ENCODE measurements at regions not wholly inside any gene's neighbourhood (a gene's known extent, or its start where the extent isn't known, plus 50 kb on each side); places are given as distances from the start of the nearest gene placed in this dataset.

- Histone ChIP-seq H3K9ac (no peak overlapping the region), H3K27ac (no peak overlapping the region), H3K36me3 (no peaks in the 10 kb centered on the region), H3K4me3 (no peak overlapping the region), H4K20me1 (ENCODE audit: low read depth) (no peaks in the 10 kb centered on the region), H3K4me1 (no peaks in the 10 kb centered on the region), H3F3A (ENCODE audit: low read depth) (peaks cover 5% of the 10 kb centered on the region), H3K4me2 (no peak overlapping the region), H3K79me2 (ENCODE audit: low read depth) (no peaks in the 10 kb centered on the region), H3K27me3 (no peaks in the 10 kb centered on the region), H3K9me3 (ENCODE audit: low read depth) (no peaks in the 10 kb centered on the region), H2AFZ (replicated peaks) (no peak overlapping the region)
- no peak overlapping the region for H3K4me3 Mint-ChIP-seq
- no peak for DNase-seq (ENCODE audit: low spot score)
- no peaks in the 10 kb centered on the region for H3K36me3 Mint-ChIP-seq
- no peaks in the 10 kb centered on the region for H3K4me1 Mint-ChIP-seq
- TF ChIP-seq EZH2phosphoT487 (IDR thresholded peaks at IDR 0.05), result no peak
- TF ChIP-seq EZH2 (IDR thresholded peaks at IDR 0.05), result no peak
- no peak overlapping the region for H3K27ac Mint-ChIP-seq
- no peaks in the 10 kb centered on the region for H3K27me3 Mint-ChIP-seq (ENCODE audit: insufficient read depth, low read depth)
- H3K9me3 Mint-ChIP-seq, result peaks cover 5% of the 10 kb centered on the region
These were observed 62.1 kb upstream of the HMGXB4 start for GRCh38 chr22:35195226-35195625.

GRCh38 chr22:35195821-35196220, 61.5 kb upstream of the HMGXB4 start:
- Histone ChIP-seq H3F3A (ENCODE audit: low read depth) (peaks cover 5% of the 10 kb centered on the region), H4K20me1 (ENCODE audit: low read depth) (no peaks in the 10 kb centered on the region), H3K27me3 (no peaks in the 10 kb centered on the region), H3K4me3 (no peak overlapping the region), H3K9me3 (ENCODE audit: low read depth) (no peaks in the 10 kb centered on the region), H3K36me3 (no peaks in the 10 kb centered on the region), H3K4me1 (no peaks in the 10 kb centered on the region), H3K9ac (no peak overlapping the region), H3K27ac (no peak overlapping the region), H3K79me2 (ENCODE audit: low read depth) (no peaks in the 10 kb centered on the region), H2AFZ (replicated peaks) (no peak overlapping the region), H3K4me2 (no peak overlapping the region)
- DNase-seq (ENCODE audit: low spot score), result no peak
- no peaks in the 10 kb centered on the region for H3K36me3 Mint-ChIP-seq
- H3K27ac Mint-ChIP-seq, result no peak overlapping the region
- H3K4me3 Mint-ChIP-seq, result no peak overlapping the region
- TF ChIP-seq CTCF (IDR thresholded peaks at IDR 0.05), result no peak
- no peak for TF ChIP-seq EZH2 (IDR thresholded peaks at IDR 0.05)
- no peak for TF ChIP-seq EZH2phosphoT487 (IDR thresholded peaks at IDR 0.05)
- no peaks in the 10 kb centered on the region for H3K4me1 Mint-ChIP-seq
- H3K27me3 Mint-ChIP-seq (ENCODE audit: insufficient read depth, low read depth), result no peaks in the 10 kb centered on the region
- H3K9me3 Mint-ChIP-seq, result peaks cover 2% of the 10 kb centered on the region

GRCh38 chr22:35197071-35197470, 60.2 kb upstream of the HMGXB4 start:
- Histone ChIP-seq H2AFZ (replicated peaks) (no peak overlapping the region), H3K36me3 (no peaks in the 10 kb centered on the region), H3K9me3 (ENCODE audit: low read depth) (no peaks in the 10 kb centered on the region), H3K4me2 (no peak overlapping the region), H3K4me3 (no peak overlapping the region), H3F3A (ENCODE audit: low read depth) (peaks cover 5% of the 10 kb centered on the region), H3K27me3 (no peaks in the 10 kb centered on the region), H3K4me1 (no peaks in the 10 kb centered on the region), H3K9ac (no peak overlapping the region), H3K79me2 (ENCODE audit: low read depth) (no peaks in the 10 kb centered on the region), H4K20me1 (ENCODE audit: low read depth) (no peaks in the 10 kb centered on the region), H3K27ac (no peak overlapping the region)
- Mint-ChIP-seq H3K9me3 (no peaks in the 10 kb centered on the region), H3K27me3 (ENCODE audit: insufficient read depth, low read depth) (peaks cover 4% of the 10 kb centered on the region), H3K36me3 (no peaks in the 10 kb centered on the region), H3K27ac (no peak overlapping the region), H3K4me1 (no peaks in the 10 kb centered on the region), H3K4me3 (no peak overlapping the region)
- DNase-seq (ENCODE audit: low spot score), result no peak
- TF ChIP-seq EZH2 (IDR thresholded peaks at IDR 0.05), result no peak
- TF ChIP-seq EZH2phosphoT487 (IDR thresholded peaks at IDR 0.05), result no peak
- no peak for TF ChIP-seq CTCF (IDR thresholded peaks at IDR 0.05)

GRCh38 chr22:35197886-35198285, 59.4 kb upstream of the HMGXB4 start:
- Mint-ChIP-seq H3K4me1 (no peaks in the 10 kb centered on the region), H3K27me3 (ENCODE audit: insufficient read depth, low read depth) (peaks cover 4% of the 10 kb centered on the region), H3K4me3 (no peak overlapping the region), H3K9me3 (no peaks in the 10 kb centered on the region), H3K27ac (no peak overlapping the region), H3K36me3 (no peaks in the 10 kb centered on the region)
- Histone ChIP-seq H3K9ac (no peak overlapping the region), H3K79me2 (ENCODE audit: low read depth) (no peaks in the 10 kb centered on the region), H2AFZ (replicated peaks) (no peak overlapping the region), H3K4me3 (no peak overlapping the region), H3F3A (ENCODE audit: low read depth) (peaks cover 5% of the 10 kb centered on the region), H3K36me3 (no peaks in the 10 kb centered on the region), H3K27me3 (no peaks in the 10 kb centered on the region), H3K4me2 (no peak overlapping the region), H4K20me1 (ENCODE audit: low read depth) (no peaks in the 10 kb centered on the region), H3K9me3 (ENCODE audit: low read depth) (no peaks in the 10 kb centered on the region), H3K4me1 (no peaks in the 10 kb centered on the region), H3K27ac (no peak overlapping the region)
- DNase-seq (ENCODE audit: low spot score), result no peak
- TF ChIP-seq EZH2 (IDR thresholded peaks at IDR 0.05) (no peak), CTCF (IDR thresholded peaks at IDR 0.05) (no peak), EZH2phosphoT487 (IDR thresholded peaks at IDR 0.05) (no peak)

Measured in neural progenitor cell (in vitro differentiated cells).